Adrenal gland (tissue), 9 donors: ENCODE measurements at regions not wholly inside any gene's neighbourhood (a gene's known extent, or its start where the extent isn't known, plus 50 kb on each side); places are given as distances from the start of the nearest gene placed in this dataset.

Experiments
- DNase-seq, 7 donors: peaks; one replicate each; pipeline ENCODE4 v3.0.0-alpha.2; 2019 to 2020
- H3K27ac ChIP-seq, 5 donors: fragments of 200-600 bp; sonication (generic) in 4 of 5; 1 replicate in 3 of 5; 2 replicates in 2 of 5; pipeline versions ENCODE4 v1.5.1 to v1.8.0; 2016 to 2020; ENCODE audit warnings: mild to moderate bottlenecking in 1 of 5
- H3K27me3 ChIP-seq: fragments of 200-600 bp; 2 replicates; pipeline ENCODE4 v1.8.0; 2021
- H3K36me3 ChIP-seq, 2 donors: fragments of 200-600 bp; replicated peaks in 1 of 2; 1 replicate in 1 of 2; 2 replicates in 1 of 2; pipeline versions ENCODE4 v1.5.1 to v1.8.0; 2018 to 2022
- H3K4me1 ChIP-seq, 2 donors: fragments of 200-600 bp; replicated peaks in 1 of 2; 1 replicate in 1 of 2; 2 replicates in 1 of 2; pipeline versions ENCODE4 v1.5.1 to v1.8.0; 2018 to 2021
- H3K4me3 ChIP-seq, 4 donors: fragments of 200-600 bp; sonication (generic) in 3 of 4; one replicate each; pipeline ENCODE4 v1.5.1; 2016 to 2018
- H3K9me3 ChIP-seq, 3 donors: fragments of 200-600 bp; sonication (generic) in 1 of 3; replicated peaks in 1 of 3; 1 replicate in 2 of 3; 2 replicates in 1 of 3; pipeline versions ENCODE4 v1.5.1 to v1.8.0; 2016 to 2021
- POLR2A ChIP-seq, 2 donors: fragments of 450-650 bp; IDR thresholded peaks; one replicate each; pipeline ENCODE4 v1.6.1; 2017; ENCODE audit warnings: antibody characterized with exemption in 2 of 2, mild to moderate bottlenecking in 2 of 2, moderate library complexity in 1 of 2
- WGBS, 4 donors: extraction: QIAGEN DNeasy Blood & Tissue Kit in 2 of 4; methylation state at CpG; one replicate each; pipeline versions ENCODE4 v1.1.5 to v1.1.7; 2013 to 2017; 5-methylcytosine and 5-hydroxymethylcytosine counted together
- intact Hi-C, 2 donors: fragments of 100-400 bp; cut with DNase I; formaldehyde crosslinking; loops; one replicate each; pipeline versions ENCODE4 v1.14.1 to v1.15.0; 2022 to 2023
- TF ChIP-seq, protein P1 (sequence below), 6 experiments: fragments of 450-650 bp in 4 of 6; fragments of 200-600 bp in 2 of 6; sonication (generic) in 1 of 6; IDR thresholded peaks; 1 replicate in 5 of 6; 2 replicates in 1 of 6; pipeline versions ENCODE4 v1.5.1 to v1.8.0; 2016 to 2021; ENCODE audit warnings: antibody characterized with exemption in 6 of 6, mild to moderate bottlenecking in 2 of 6, moderate library complexity in 1 of 6
- donor health status: healthy with polysubstance abuse.
- donor health status: Bipolar disorder and iron deficiency.
- donor health status: DM: yes; HTN: yes; CAD: no.
- donor health status: DM: no; HTN: no; CAD: no.
- donor health status: DM: no; HTN: no; CAD: no.

DNA sequence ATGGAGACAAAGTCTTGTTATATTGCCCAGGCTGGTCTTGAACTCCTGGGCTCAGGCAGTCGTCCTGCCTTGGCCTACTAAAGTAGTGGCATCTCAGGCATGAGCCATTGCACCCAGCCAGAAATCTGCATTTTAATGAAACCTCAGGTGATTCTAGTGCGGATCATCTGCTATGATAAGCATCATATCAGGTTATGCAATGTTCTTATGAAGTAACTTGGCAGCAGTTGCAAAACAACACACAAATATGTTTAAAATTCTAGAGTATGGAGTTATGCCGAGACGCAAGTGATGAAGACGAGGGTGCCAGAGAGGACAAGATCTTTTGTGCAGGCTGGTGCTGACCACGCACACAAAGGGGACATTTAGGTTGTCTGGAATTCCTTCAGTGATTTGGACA, 153.2 kb upstream of the MEF2C start:
- intact Hi-C loops: no loop called here
- no peak for TF ChIP-seq POLR2A (IDR thresholded peaks at IDR 0.05)
- no peaks in the 10 kb centered on the region for H3K36me3 ChIP-seq
- no peak for DNase-seq
- no peaks in the 10 kb centered on the region for H3K4me1 ChIP-seq
- WGBS, 4 donors: 73 to 81% (median 81%) methylated on average over 6 of the region's 6 CpGs
- H3K4me3 ChIP-seq: no peak overlapping the region
- H3K9me3 ChIP-seq: no peaks in the 10 kb centered on the region
- H3K27ac ChIP-seq: no peak overlapping the region
- H3K27me3 ChIP-seq: no peaks in the 10 kb centered on the region

DNA sequence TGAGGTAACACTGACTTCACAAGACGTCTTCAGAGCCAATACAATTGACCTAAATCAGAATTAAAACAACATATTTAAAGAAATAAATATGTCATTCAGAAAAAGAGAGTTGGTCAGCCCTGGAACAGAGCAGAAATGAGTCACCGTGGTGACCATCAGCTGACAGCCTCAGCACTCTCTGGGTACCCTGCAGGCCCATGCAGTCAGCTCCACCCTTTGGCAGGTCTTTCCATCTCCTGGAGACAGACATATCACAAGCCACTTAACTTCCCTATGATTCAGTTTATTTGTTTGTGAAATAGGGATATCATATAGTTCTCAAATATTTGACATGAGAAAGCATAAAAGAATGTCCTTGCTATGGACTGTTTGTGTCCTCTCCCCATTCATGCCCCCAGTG, 151.6 kb upstream of the MEF2C start:
- Histone ChIP-seq H3K36me3 (no peaks in the 10 kb centered on the region), H3K4me1 (no peaks in the 10 kb centered on the region), H3K27ac (no peak overlapping the region), H3K9me3 (no peaks in the 10 kb centered on the region), H3K27me3 (no peaks in the 10 kb centered on the region), H3K4me3 (no peak overlapping the region)
- peak in 2 of 7 donors; percentile 15 to 20 for DNase-seq
- 67 to 84% (median 82%) methylated on average over 2 of the region's 2 CpGs for WGBS, 4 donors
- intact Hi-C loops: no loop called here
- TF ChIP-seq, protein P1, sequence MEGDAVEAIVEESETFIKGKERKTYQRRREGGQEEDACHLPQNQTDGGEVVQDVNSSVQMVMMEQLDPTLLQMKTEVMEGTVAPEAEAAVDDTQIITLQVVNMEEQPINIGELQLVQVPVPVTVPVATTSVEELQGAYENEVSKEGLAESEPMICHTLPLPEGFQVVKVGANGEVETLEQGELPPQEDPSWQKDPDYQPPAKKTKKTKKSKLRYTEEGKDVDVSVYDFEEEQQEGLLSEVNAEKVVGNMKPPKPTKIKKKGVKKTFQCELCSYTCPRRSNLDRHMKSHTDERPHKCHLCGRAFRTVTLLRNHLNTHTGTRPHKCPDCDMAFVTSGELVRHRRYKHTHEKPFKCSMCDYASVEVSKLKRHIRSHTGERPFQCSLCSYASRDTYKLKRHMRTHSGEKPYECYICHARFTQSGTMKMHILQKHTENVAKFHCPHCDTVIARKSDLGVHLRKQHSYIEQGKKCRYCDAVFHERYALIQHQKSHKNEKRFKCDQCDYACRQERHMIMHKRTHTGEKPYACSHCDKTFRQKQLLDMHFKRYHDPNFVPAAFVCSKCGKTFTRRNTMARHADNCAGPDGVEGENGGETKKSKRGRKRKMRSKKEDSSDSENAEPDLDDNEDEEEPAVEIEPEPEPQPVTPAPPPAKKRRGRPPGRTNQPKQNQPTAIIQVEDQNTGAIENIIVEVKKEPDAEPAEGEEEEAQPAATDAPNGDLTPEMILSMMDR (IDR thresholded peaks at IDR 0.05): no peak
- no peak for TF ChIP-seq POLR2A (IDR thresholded peaks at IDR 0.05)

DNA sequence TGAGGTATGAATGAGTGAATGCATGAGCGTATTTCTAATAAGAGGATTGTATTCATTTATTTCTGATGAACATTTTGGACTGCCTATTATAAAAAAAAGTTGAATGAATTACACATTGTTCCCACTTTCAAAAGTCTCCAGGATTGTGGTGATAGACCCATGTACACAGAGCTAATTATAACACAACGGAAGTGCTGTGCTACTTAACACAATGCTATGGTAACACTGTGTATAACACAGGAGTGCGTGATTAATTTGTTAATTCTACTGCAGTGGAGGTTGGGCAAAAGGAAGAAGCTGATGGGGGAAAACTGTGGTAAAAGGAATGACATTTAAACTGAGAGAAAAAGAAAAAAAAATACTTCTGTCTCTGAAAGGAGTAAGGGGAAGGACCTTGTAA, 147.8 kb upstream of the MEF2C start:
- 83 to 91% (median 86%) methylated on average over 3 of the region's 3 CpGs for WGBS, 4 donors

DNA sequence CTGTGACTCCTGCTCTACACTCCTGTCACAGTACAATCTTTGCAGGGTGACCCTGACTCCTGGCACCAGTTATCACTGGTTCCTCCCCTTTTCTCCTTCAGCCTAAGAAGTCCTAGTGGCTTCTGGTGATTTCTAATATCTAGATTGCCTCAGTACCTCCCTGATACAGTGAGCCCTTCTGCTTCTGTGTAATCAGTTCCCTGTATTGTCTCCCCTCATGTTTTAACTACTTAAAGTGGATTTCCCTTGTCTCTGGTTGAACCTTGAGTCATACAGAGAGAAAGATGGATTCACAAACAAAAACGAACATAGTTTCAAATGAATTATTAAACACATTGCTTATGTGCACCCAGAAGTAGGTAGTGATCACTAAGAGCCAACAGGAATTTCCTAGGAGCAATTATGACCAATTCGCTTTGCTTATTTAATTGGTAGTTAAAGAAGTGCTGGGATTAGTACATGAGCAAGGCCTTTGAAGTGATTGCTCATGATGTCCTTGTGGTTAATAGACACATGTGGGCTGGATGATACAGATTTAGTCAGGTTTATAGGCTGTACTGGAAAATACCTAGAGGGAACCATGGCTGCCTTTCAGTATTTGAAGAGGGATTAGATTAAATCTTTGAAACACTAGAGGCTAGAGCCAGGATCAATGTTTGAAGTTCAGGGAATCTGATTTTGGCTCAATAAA, 145.8 kb upstream of the MEF2C start:
- no peak for TF ChIP-seq POLR2A (IDR thresholded peaks at IDR 0.05)

More for the DNA sequence above, 147.8 kb upstream of the MEF2C start:
- H3K36me3 ChIP-seq: no peaks in the 10 kb centered on the region
- no peak overlapping the region for H3K27ac ChIP-seq
- DNase-seq: no peak
- H3K4me1 ChIP-seq: no peaks in the 10 kb centered on the region
- H3K4me3 ChIP-seq: no peak overlapping the region
- no peaks in the 10 kb centered on the region for H3K9me3 ChIP-seq
- intact Hi-C loops: no loop called here
- H3K27me3 ChIP-seq: no peaks in the 10 kb centered on the region
- TF ChIP-seq, protein P1 (IDR thresholded peaks at IDR 0.05): no peak
- no peak for TF ChIP-seq POLR2A (IDR thresholded peaks at IDR 0.05)

DNA sequence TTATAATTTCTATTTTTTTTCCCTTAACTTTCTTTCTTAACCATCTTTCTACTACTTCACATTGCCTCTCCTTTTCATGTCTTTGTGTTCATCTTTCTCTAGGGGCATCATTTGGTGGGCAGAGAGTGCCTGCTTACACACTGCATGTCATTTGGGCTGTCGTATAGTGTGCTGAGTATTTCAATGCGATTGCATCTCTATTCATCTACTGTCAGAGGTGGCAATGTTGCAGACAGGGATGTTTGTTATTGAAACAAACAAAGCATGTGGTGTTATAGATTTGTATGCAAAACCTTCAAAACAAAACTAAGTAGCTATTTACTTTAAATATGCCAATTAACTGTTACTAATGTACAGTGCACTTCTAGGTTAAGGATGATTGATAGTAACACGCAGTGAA, 141.1 kb upstream of the MEF2C start:
- Histone ChIP-seq H3K27me3 (no peaks in the 10 kb centered on the region), H3K4me3 (no peak overlapping the region), H3K36me3 (no peaks in the 10 kb centered on the region), H3K9me3 (no peaks in the 10 kb centered on the region), H3K4me1 (no peaks in the 10 kb centered on the region), H3K27ac (no peak overlapping the region)
- TF ChIP-seq, protein P1 (IDR thresholded peaks at IDR 0.05): no peak
- TF ChIP-seq POLR2A (IDR thresholded peaks at IDR 0.05): no peak
- DNase-seq: no peak
- intact Hi-C loops: no loop called here
- WGBS, 4 donors: 89 to 93% (median 91%) methylated on average over 3 of the region's 3 CpGs

More for the DNA sequence above, 145.8 kb upstream of the MEF2C start:
- Histone ChIP-seq H3K27ac (no peak overlapping the region), H3K9me3 (no peaks in the 10 kb centered on the region), H3K36me3 (no peaks in the 10 kb centered on the region), H3K4me1 (no peaks in the 10 kb centered on the region), H3K4me3 (no peak overlapping the region), H3K27me3 (no peaks in the 10 kb centered on the region)
- intact Hi-C loops: no loop called here
- 73 to 85% (median 76%) methylated on average over 2 of the region's 2 CpGs for WGBS, 4 donors
- DNase-seq: no peak
